Right atrium auricular region (tissue), 2 donors: ENCODE measurements at regions not wholly inside any gene's neighbourhood (a gene's known extent, or its start where the extent isn't known, plus 50 kb on each side); places are given as distances from the start of the nearest gene placed in this dataset.

Experiments used
- DNase-seq: peaks from one replicate; pipeline ENCODE4 v3.0.0-alpha.2; 2019; ENCODE audit warnings: low spot score
- H3K27ac ChIP-seq, 2 donors: fragments of 200-600 bp; sonication (generic); 1 replicate in 1 of 2; 2 replicates in 1 of 2; pipeline ENCODE4 v1.5.1; 2016 to 2019
- H3K27me3 ChIP-seq, 2 donors: fragments of 200-600 bp; sonication (generic); one replicate each; pipeline versions ENCODE4 v1.5.1 to v1.6.0; 2017 to 2019
- H3K36me3 ChIP-seq: fragments of 200-600 bp; sonication (generic); one replicate; pipeline ENCODE4 v1.5.1; 2016
- H3K4me1 ChIP-seq, 2 donors: fragments of 200-600 bp; sonication (generic); one replicate each; pipeline versions ENCODE4 v1.5.1 to v1.6.0; 2017 to 2019
- H3K4me3 ChIP-seq, 2 donors: fragments of 200-600 bp; sonication (generic); 1 replicate in 1 of 2; 2 replicates in 1 of 2; pipeline ENCODE4 v1.5.1; 2017 to 2019; ENCODE audit warnings: mild to moderate bottlenecking in 1 of 2, moderate library complexity in 1 of 2
- H3K9me3 ChIP-seq, 2 donors: fragments of 200-600 bp; sonication (generic); one replicate each; pipeline ENCODE4 v1.5.1; 2019
- CTCF ChIP-seq, 2 donors: fragments of 200-600 bp; sonication (generic); IDR thresholded peaks; one replicate each; pipeline ENCODE4 v1.5.1; 2019; ENCODE audit warnings: antibody characterized with exemption in 2 of 2

DNA sequence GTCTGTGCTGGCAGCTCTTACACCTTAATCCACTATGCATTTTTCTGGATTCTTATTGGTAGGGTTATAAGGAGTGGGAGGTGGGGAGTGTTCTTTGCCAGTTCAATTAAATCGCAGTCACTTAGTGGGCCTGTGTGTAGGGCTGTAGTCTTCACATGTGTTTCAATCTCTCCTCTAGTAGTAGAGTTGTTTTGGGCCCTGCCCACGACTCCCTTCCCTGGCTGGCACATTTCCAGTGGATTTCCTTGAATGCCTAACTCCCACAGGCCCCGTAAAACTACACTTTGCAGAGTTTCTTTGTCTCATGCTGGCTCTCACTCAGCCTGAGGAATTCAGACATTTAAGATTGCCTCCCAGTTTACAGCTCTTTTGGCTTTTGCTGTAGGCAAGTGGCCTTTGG is 414.0 kb upstream of the OPRM1 start:
- no peak overlapping the region for H3K4me3 ChIP-seq
- no peak for DNase-seq
- no peaks in the 10 kb centered on the region for H3K4me1 ChIP-seq
- TF ChIP-seq CTCF (IDR thresholded peaks at IDR 0.05): no peak
- H3K27ac ChIP-seq: no peak overlapping the region
- no peaks in the 10 kb centered on the region for H3K27me3 ChIP-seq
- H3K36me3 ChIP-seq: no peaks in the 10 kb centered on the region
- peaks cover 0 to 5% of the 10 kb centered on the region in 2 donors for H3K9me3 ChIP-seq

GRCh38 chr6:153624528-153624927 is 414.5 kb upstream of the OPRM1 start:
- no peaks in the 10 kb centered on the region for H3K27me3 ChIP-seq
- peaks cover 0 to 5% of the 10 kb centered on the region in 2 donors for H3K9me3 ChIP-seq
- no peak overlapping the region for H3K4me3 ChIP-seq
- TF ChIP-seq CTCF (IDR thresholded peaks at IDR 0.05): no peak
- H3K27ac ChIP-seq: no peak overlapping the region
- H3K36me3 ChIP-seq: no peaks in the 10 kb centered on the region
- H3K4me1 ChIP-seq: peaks cover 0 to 4% of the 10 kb centered on the region in 2 donors
- DNase-seq: no peak

- H3K4me1 ChIP-seq: peaks cover 0 to 12% of the 10 kb centered on the region in 2 donors
- H3K9me3 ChIP-seq: peaks cover 0 to 5% of the 10 kb centered on the region in 2 donors
- H3K27me3 ChIP-seq: no peaks in the 10 kb centered on the region
- no peak overlapping the region for H3K27ac ChIP-seq
- no peak for TF ChIP-seq CTCF (IDR thresholded peaks at IDR 0.05)
- no peaks in the 10 kb centered on the region for H3K36me3 ChIP-seq
- DNase-seq: no peak
- H3K4me3 ChIP-seq: no peak overlapping the region
These were observed 415.5 kb upstream of the OPRM1 start for GRCh38 chr6:153623496-153623895.

- DNase-seq: no peak
- no peaks in the 10 kb centered on the region for H3K36me3 ChIP-seq
- no peak for TF ChIP-seq CTCF (IDR thresholded peaks at IDR 0.05)
These were observed 417.5 kb upstream of the OPRM1 start for GRCh38 chr6:153621491-153621890.

GRCh38 chr6:153621070-153621469 is 418.0 kb upstream of the OPRM1 start:
- no peak overlapping the region for H3K27ac ChIP-seq
- H3K4me3 ChIP-seq: no peak overlapping the region
- no peak for DNase-seq
- no peak for TF ChIP-seq CTCF (IDR thresholded peaks at IDR 0.05)
- H3K36me3 ChIP-seq: no peaks in the 10 kb centered on the region
- no peaks in the 10 kb centered on the region for H3K27me3 ChIP-seq
- peaks cover 0 to 5% of the 10 kb centered on the region in 2 donors for H3K9me3 ChIP-seq
- H3K4me1 ChIP-seq: peaks cover 0 to 12% of the 10 kb centered on the region in 2 donors

More at GRCh38 chr6:153621491-153621890, 417.5 kb upstream of the OPRM1 start:
- Histone ChIP-seq H3K27ac (no peak overlapping the region), H3K4me1 (peaks cover 0 to 12% of the 10 kb centered on the region in 2 donors), H3K27me3 (no peaks in the 10 kb centered on the region), H3K9me3 (peaks cover 0 to 5% of the 10 kb centered on the region in 2 donors), H3K4me3 (no peak overlapping the region)
